Muscle layer of colon (tissue), 2 donors: ENCODE measurements at regions not wholly inside any gene's neighbourhood (a gene's known extent, or its start where the extent isn't known, plus 50 kb on each side); places are given as distances from the start of the nearest gene placed in this dataset.
"Not testable (repeated sequence)": the region's sequence is repeated elsewhere in the genome, so short reads cannot be mapped to it uniquely, and the experiment has no call there.

Experiments
- H3K27ac ChIP-seq: one replicate; pipeline ENCODE4 v1.7.0; 2013; ENCODE audit warnings: low read depth, mild to moderate bottlenecking, low read length, moderate library complexity
- H3K27me3 ChIP-seq, 2 donors: one replicate each; pipeline ENCODE4 v1.7.0; 2013; ENCODE audit warnings: low read length in 2 of 2, mild to moderate bottlenecking in 2 of 2; ENCODE audit not compliant: insufficient read depth in 2 of 2, control insufficient read depth in 1 of 2
- H3K36me3 ChIP-seq: one replicate; pipeline ENCODE4 v1.7.0; 2013; ENCODE audit warnings: mild to moderate bottlenecking, low read length; ENCODE audit not compliant: insufficient read depth
- H3K4me1 ChIP-seq: one replicate; pipeline ENCODE4 v1.7.0; 2013; ENCODE audit warnings: mild to moderate bottlenecking, low read length; ENCODE audit not compliant: insufficient read depth
- H3K4me3 ChIP-seq, 2 donors: one replicate each; pipeline ENCODE4 v1.7.0; 2013; ENCODE audit warnings: low read length in 2 of 2, low read depth in 1 of 2, mild to moderate bottlenecking in 1 of 2, moderate library complexity in 1 of 2
- H3K9ac ChIP-seq: one replicate; pipeline ENCODE4 v1.7.0; 2013; ENCODE audit warnings: low read length
- H3K9me3 ChIP-seq: one replicate; pipeline ENCODE4 v1.7.0; 2013; ENCODE audit warnings: mild to moderate bottlenecking, low read length
- donor health status: abdominal sarcoma.
- donor health status: Adenocarcinoma of cecum.

DNA sequence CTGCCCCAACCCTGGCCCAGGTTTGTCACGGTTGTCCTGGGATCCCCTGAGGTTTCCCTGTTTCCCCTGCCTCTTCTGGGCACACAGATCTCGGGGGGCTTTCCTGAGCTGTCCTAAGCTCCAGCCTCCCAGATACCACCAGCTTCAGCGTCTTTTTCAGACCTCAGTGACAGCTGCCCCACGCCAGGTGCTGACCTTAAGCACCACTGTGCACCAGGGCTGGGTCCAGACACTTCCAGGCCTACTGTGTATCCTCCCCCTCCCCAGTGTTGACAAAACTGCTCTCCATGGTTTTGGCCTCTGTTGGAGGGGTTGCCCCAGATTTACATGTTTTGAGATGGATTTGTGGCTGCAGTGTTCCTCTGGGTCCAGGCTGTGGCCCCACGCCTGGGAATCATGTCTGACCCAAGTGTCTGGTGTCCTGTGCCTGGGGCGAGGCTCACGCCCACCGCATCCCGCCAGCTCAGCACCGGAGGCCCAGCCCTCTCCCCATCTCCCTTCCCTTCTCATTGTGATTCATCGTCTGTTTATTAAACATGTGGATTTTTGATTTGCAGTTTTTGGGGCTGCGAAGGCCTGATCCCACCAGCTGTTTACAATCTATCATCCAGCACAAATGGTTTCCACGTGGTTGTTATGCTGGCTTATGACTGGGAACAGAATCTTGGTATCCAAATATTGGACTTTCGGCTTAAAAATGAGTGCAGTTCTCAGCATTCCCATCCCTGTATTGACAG lies 82.1 kb downstream of the METRNL start:
- Histone ChIP-seq H3K27ac (no peak overlapping the region), H3K36me3 (no peaks in the 10 kb centered on the region), H3K9me3 (no peaks in the 10 kb centered on the region), H3K9ac (no peak overlapping the region), H3K27me3 (no peaks in the 10 kb centered on the region), H3K4me3 (no peak overlapping the region), H3K4me1 (no peaks in the 10 kb centered on the region)

DNA sequence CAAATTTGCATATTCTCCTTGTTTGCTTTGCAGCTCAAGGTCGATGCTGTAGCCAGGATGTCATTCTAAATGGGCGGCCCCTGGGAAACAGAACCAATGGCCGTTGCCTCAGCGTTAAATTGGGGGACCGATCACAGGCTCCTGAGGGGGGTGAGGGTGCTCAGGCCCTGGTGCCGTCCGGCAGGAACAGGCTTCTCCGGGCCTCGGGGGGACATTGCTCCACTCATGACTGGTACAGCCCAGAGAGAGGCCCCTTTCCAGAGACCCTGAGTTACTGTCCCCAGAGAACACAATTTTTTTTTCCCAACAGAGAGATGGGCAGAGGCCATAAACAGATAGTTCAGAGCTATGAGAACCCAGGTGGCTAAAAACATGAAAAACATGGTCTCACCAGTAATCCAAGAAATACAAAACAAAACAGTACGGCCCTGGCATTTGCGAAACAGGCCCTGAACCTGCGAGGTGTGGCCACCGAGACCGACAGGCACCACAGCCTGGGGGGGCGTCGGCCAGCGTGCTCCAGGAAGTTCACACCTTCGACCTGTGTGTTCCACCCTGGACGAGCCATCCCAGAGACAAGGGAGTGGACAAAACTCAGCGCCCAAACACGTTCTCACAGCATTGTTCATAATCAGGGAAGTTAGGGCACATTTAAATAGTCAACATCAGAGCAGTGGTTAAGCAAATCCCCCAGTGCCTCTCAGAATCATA lies 82.8 kb downstream of the METRNL start:
- H3K9me3 ChIP-seq = no peaks in the 10 kb centered on the region
- H3K27me3 ChIP-seq = no peaks in the 10 kb centered on the region
- H3K36me3 ChIP-seq = no peaks in the 10 kb centered on the region
- no peak overlapping the region for H3K27ac ChIP-seq
- no peak overlapping the region for H3K9ac ChIP-seq
- H3K4me3 ChIP-seq = no peak overlapping the region
- H3K4me1 ChIP-seq = no peaks in the 10 kb centered on the region

- H3K9ac ChIP-seq = no peak overlapping the region
- no peaks in the 10 kb centered on the region for H3K36me3 ChIP-seq
- no peak overlapping the region for H3K27ac ChIP-seq
- H3K4me3 ChIP-seq = no peak overlapping the region
- no peaks in the 10 kb centered on the region for H3K9me3 ChIP-seq
- H3K27me3 ChIP-seq = no peaks in the 10 kb centered on the region
- no peaks in the 10 kb centered on the region for H3K4me1 ChIP-seq
These were observed 85.1 kb downstream of the METRNL start for GRCh38 chr17:83164490-83164889.

DNA sequence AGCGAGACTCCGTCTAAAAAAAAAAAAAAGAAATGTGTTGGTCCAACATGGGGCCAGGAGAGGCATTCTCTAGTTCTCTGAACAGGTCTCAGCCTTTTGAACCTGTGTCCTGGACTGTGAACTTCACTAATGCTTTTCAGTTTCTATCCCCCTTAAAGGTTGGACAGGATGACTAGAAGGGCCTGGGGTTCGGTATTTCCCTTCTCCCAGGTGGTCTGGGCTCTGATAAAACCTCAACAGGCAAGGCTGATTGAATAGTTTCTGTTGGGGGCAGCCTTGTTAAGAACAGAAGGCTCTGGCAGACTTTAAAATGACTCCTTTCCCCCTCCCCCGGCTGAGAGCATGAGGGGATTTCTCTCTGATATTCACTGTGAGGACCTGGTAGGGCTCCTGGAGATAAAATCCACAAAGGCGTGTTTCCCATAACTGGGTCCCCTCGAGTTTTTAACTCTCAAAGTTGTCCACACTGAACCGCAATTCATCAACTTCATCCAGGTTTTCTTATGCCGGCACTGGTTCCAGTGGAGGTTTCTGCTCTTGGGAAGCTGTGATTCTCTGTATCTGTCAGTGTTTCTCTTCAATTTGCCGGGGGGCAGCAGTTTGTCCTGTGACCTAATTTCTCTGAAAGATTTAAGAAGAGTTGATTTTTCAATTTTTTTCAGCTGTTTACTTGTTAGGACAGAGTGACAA lies 91.3 kb downstream of the METRNL start:
- Histone ChIP-seq H3K4me1 (no peaks in the 10 kb centered on the region), H3K9ac (no peak overlapping the region), H3K4me3 (no peak overlapping the region), H3K27ac (no peak overlapping the region), H3K27me3 (no peaks in the 10 kb centered on the region), H3K9me3 (no peaks in the 10 kb centered on the region), H3K36me3 (no peaks in the 10 kb centered on the region)

- no peak overlapping the region for H3K4me3 ChIP-seq
- no peak overlapping the region for H3K9ac ChIP-seq
- H3K27ac ChIP-seq = no peak overlapping the region
- no peaks in the 10 kb centered on the region for H3K27me3 ChIP-seq
- no peaks in the 10 kb centered on the region for H3K36me3 ChIP-seq
- no peaks in the 10 kb centered on the region for H3K4me1 ChIP-seq
- no peaks in the 10 kb centered on the region for H3K9me3 ChIP-seq
These were observed 92.3 kb downstream of the METRNL start for GRCh38 chr17:83171661-83172060.

GRCh38 chr17:83172099-83172498 lies 92.7 kb downstream of the METRNL start:
- not testable (repeated sequence) for H3K9ac ChIP-seq, H3K4me3 ChIP-seq, H3K27ac ChIP-seq, H3K36me3 ChIP-seq, H3K27me3 ChIP-seq, H3K4me1 ChIP-seq, H3K9me3 ChIP-seq

DNA sequence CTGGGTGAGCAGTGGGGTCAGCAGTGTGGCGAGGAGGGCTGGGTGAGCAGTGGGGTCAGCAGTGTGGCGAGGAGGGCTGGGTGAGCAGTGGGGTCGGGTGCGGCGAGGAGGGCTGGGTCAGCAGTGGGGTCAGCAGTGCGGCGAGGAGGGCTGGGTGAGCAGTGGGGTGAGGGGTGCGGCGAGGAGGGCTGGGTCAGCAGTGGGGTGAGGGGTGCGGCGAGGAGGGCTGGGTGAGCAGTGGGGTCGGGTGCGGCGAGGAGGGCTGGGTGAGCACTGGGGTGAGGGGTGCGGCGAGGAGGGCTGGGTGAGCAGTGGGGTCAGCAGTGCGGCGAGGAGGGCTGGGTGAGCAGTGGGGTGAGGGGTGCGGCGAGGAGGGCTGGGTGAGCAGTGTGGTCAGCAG lies 93.2 kb downstream of the METRNL start:
- not testable (repeated sequence) for H3K36me3 ChIP-seq, H3K4me1 ChIP-seq, H3K4me3 ChIP-seq, H3K9ac ChIP-seq, H3K9me3 ChIP-seq, H3K27me3 ChIP-seq, H3K27ac ChIP-seq

GRCh38 chr17:83173180-83173913 lies 93.9 kb downstream of the METRNL start:
- H3K9ac ChIP-seq, H3K9me3 ChIP-seq, H3K4me1 ChIP-seq, H3K27ac ChIP-seq, H3K36me3 ChIP-seq, H3K27me3 ChIP-seq, H3K4me3 ChIP-seq: not testable (repeated sequence)

DNA sequence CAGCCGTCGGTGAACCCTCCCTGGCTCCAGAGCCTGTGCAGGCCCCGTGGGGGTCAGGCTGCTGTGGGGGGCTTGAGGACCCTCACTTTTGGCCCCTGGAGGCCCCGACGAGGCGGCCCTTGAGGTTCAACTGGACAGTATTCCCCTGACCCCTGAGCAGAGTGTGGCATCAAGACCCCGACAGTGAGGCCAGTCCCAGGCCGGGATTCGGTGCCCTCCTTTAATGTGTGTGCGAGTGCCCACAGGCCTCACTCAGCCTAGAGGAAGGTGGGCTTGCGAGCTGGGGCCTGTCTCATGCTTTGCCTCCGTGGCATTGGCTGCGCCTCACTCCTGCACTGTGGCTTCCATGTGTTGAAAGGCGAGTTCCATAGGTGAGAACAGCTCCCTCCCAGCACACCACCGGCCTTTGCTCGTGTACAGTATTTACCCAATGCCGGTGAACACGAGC lies 94.5 kb downstream of the METRNL start:
- Histone ChIP-seq H3K9me3 (no peaks in the 10 kb centered on the region), H3K4me1 (no peaks in the 10 kb centered on the region), H3K4me3 (no peak overlapping the region), H3K36me3 (no peaks in the 10 kb centered on the region), H3K9ac (no peak overlapping the region), H3K27me3 (no peaks in the 10 kb centered on the region), H3K27ac (no peak overlapping the region)

DNA sequence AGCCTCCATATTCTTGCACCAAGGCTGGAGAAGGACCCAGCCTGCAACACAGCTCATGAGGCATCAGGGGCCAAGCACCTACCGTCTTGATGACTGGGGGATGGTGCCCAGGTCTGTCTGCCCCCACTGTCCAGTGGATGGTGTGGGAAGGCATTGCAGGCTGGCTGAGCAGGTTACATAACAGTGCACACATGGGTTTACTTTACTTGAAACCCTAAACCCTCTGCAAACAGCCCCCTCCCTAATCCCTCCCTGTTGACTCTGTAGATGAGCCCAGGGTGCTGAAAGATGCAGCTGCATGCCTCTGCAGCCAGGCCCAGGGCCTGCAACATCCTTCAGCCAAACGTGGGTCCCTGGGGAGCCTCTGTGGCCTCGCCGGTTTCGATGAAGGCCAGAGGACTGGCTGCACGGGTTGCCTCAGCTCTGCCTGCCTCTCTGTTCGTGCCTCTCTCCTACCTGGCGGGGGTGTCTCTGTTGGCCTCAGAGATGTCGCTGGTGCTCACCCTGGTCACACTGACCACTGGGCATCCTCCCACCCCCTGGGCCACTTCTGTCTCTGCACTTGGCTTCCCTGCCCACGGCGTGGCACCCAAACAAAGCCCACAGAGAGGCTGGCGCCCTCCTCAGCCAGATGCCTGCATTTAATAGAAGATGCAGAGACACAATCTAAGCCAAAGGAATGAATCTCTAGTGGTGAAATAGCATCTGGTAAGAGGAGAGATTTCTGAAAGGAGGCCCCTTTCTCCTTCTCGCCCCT lies 95.1 kb downstream of the METRNL start:
- Histone ChIP-seq H3K9ac (no peak overlapping the region), H3K36me3 (no peaks in the 10 kb centered on the region), H3K27me3 (no peaks in the 10 kb centered on the region), H3K27ac (no peak overlapping the region), H3K9me3 (no peaks in the 10 kb centered on the region), H3K4me3 (no peak overlapping the region), H3K4me1 (no peaks in the 10 kb centered on the region)
